ENCODE measurements at regions not wholly inside any gene's neighbourhood (a gene's known extent, or its start where the extent isn't known, plus 50 kb on each side); places are given as distances from the start of the nearest gene placed in this dataset.
"Not testable (repeated sequence)": the region's sequence is repeated elsewhere in the genome, so short reads cannot be mapped to it uniquely, and the experiment has no call there.

DNA sequence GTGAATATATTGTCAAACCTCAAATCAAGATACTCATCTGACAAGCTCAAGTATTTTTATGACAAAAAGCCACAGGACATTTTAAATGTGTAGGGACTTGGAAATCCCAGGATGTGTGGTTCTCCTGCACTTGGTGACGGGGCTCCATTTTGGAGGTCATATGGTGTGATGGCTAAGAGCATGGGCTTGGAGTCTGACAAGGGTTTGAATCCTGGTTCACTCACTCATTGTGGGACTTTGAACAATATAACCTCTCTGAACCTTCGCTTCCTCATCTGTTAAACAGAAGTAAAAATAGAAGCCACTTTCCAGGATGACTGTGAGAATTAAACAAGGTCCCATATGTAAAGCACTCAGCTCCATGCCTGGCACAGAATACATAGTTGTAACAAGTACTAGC lies 99.6 kb downstream of the SMIM20 start:
- Histone ChIP-seq H3K9me3 (peaks cover 4% of the 10 kb centered on the region), H3K4me3 (no peak overlapping the region), H3K36me3 (no peaks in the 10 kb centered on the region), H3K27ac (no peak overlapping the region), H3K4me1 (peaks cover 25% of the 10 kb centered on the region), H3K27me3 (ENCODE audit: low read depth) (no peaks in the 10 kb centered on the region)
- DNase-seq (no peak), ATAC-seq (no peak)
- TF ChIP-seq, protein P1, sequence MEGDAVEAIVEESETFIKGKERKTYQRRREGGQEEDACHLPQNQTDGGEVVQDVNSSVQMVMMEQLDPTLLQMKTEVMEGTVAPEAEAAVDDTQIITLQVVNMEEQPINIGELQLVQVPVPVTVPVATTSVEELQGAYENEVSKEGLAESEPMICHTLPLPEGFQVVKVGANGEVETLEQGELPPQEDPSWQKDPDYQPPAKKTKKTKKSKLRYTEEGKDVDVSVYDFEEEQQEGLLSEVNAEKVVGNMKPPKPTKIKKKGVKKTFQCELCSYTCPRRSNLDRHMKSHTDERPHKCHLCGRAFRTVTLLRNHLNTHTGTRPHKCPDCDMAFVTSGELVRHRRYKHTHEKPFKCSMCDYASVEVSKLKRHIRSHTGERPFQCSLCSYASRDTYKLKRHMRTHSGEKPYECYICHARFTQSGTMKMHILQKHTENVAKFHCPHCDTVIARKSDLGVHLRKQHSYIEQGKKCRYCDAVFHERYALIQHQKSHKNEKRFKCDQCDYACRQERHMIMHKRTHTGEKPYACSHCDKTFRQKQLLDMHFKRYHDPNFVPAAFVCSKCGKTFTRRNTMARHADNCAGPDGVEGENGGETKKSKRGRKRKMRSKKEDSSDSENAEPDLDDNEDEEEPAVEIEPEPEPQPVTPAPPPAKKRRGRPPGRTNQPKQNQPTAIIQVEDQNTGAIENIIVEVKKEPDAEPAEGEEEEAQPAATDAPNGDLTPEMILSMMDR (IDR thresholded peaks at IDR 0.05), result no peak
- intact Hi-C loops (cut with DNase I), result no loop called here

DNA sequence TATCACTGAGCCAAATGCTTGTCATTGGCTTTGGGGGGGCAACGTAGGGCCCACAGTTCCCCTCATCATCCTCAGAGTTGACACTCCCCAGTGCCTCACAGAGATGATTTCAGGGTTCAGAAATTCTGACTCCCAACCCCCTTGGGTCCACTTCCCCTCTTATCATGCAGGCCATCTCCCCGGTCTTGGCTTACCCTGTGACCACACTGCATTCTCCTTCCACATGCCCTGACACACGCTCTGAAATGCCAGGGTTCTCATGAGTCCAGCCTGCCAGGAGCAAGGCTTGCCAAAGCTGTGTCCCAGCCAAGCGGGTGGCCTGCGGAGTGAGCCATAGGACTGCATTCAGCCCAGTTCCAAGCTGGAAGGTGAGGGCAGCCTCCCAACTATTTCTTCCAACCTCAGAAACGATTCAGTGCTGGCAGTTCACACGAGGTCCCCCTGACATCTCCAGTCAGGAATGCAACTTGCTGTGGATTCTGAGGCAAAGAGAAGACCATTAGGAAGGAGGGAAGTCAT lies 101.2 kb downstream of the SMIM20 start:
- no peak for DNase-seq
- H3K27ac ChIP-seq, result no peak overlapping the region
- intact Hi-C loops (cut with DNase I), result no loop called here

DNA sequence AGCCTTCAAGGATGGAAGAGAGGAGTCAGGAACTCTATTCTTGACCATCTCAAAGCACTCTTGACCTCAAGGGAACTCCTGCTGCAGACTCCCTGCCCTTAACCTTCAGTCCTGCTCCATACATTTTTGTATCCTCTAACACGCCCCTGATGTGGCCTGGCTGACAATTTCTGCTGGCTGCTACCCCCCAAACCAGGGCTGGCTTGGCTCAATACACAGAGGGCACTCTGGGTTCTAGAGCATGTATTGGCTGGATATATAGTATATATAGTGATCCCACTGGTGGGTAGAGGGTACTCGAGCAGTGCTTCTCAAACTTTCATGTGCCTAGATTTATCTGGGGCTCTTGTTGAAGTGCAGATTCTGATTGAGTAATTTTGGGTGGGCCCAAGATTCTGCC lies 101.9 kb downstream of the SMIM20 start:
- ATAC-seq (no peak), DNase-seq (no peak)
- TF ChIP-seq, protein P1 (IDR thresholded peaks at IDR 0.05), result no peak
- Histone ChIP-seq H3K4me3 (no peak overlapping the region), H3K9me3 (no peaks in the 10 kb centered on the region), H3K4me1 (peaks cover 31% of the 10 kb centered on the region), H3K36me3 (no peaks in the 10 kb centered on the region), H3K27ac (no peak overlapping the region), H3K27me3 (ENCODE audit: low read depth) (no peaks in the 10 kb centered on the region)
- intact Hi-C loops (cut with DNase I), result no loop called here

More for the DNA sequence above, 101.2 kb downstream of the SMIM20 start:
- Histone ChIP-seq H3K4me1 (peaks cover 25% of the 10 kb centered on the region), H3K4me3 (no peak overlapping the region), H3K9me3 (no peaks in the 10 kb centered on the region), H3K27me3 (ENCODE audit: low read depth) (no peaks in the 10 kb centered on the region), H3K36me3 (no peaks in the 10 kb centered on the region)
- no peak for ATAC-seq
- TF ChIP-seq, protein P1 (IDR thresholded peaks at IDR 0.05), result no peak

DNA sequence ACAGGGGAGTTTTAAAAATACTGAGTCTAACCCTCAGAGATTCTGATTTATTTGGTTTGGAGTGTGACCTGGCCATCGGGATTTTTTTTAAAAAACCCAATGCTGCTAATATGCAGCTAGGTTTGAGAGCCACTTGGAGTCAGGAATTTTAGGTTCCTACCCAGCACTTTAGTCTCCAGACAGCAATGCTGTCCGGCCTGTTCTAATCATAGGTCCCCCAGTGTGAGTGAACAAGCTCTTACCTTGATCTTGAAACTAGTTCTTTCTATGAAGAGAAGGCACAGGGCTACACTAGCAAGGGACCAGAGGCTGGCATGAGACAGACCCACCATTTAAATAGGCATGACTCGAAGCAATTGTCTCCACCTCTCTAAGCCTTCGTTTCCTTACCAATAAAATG lies 103.5 kb downstream of the SMIM20 start:
- Histone ChIP-seq H3K4me1 (peaks cover 45% of the 10 kb centered on the region), H3K4me3 (no peak overlapping the region), H3K36me3 (no peaks in the 10 kb centered on the region), H3K27me3 (ENCODE audit: low read depth) (no peaks in the 10 kb centered on the region), H3K9me3 (no peaks in the 10 kb centered on the region), H3K27ac (no peak overlapping the region)
- intact Hi-C loops (cut with DNase I), result no loop called here
- TF ChIP-seq, protein P1 (IDR thresholded peaks at IDR 0.05), result no peak
- DNase-seq (no peak), ATAC-seq (peak; percentile 17 to 34)

DNA sequence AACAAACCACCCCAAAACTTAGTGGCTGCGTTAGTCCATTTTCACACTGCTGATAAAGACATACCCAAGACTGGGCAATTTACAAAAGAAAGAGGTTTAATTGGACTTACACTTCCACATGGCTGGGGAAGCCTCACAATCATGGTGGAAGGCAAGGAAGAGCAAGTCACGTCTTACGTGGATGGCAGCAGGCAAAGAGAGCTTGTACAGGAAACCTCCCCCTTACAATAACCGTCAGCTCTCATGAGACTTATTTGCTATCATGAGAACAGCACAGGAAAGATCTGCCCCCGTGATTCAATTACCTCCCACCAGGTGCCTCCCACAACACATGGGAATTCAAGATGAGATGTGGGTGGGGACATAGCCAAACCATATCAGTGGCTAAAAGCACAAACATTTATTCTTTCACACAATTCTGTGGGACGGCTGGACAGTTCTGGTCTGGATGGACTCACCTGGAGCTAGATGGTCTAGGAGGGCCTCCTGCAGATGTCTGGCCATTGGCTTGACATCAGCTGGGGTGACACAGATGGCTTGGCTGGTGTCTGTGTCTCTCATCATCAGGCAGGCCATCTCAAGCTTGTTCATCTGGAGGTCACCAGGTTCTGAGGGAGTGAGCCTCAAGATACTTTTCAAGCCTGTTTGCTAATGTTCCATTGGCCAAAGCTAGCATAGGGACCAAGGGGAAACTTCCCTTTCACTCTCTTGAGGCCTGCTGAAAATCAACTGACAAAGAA lies 104.1 kb downstream of the SMIM20 start:
- H3K27me3 ChIP-seq (ENCODE audit: low read depth); H3K4me3 ChIP-seq; DNase-seq; H3K9me3 ChIP-seq; ATAC-seq; intact Hi-C loops (cut with DNase I); H3K36me3 ChIP-seq: not testable (repeated sequence)
- Histone ChIP-seq H3K4me1 (peaks cover 51% of the 10 kb centered on the region), H3K27ac (peak overlapping the region; percentile 49)

DNA sequence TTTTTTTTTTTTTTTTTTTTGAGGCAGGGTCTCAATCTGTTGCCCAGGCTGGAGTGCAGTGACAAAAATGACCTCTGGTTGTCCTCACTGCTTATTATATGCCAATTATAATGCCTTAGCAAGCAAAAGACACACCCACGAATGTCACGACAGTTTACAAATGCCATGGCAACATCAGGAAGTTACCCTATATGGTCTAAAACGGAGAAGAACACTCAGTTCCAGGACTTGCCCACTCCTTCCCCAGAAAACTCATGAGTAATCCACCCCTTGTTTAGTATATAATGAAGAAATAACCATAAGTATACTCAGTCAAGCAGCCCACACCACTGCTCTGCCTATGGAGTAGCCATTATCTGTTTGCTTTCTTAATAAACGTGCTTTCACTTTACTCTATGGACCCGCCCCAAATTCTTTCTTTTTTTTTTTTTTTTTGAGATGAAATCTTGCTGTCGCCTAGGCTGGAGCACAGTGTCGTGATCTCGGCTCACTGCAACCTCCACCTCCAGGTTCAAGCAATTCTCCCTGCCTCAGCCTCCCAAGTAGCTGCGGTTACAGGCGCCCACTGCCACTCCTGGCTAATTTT lies 106.2 kb downstream of the SMIM20 start:
- Histone ChIP-seq H3K4me1 (peaks cover 49% of the 10 kb centered on the region), H3K9me3 (no peaks in the 10 kb centered on the region), H3K4me3 (peak overlapping the region; percentile 6), H3K36me3 (no peaks in the 10 kb centered on the region), H3K27ac (peak overlapping the region; percentile 71), H3K27me3 (ENCODE audit: low read depth) (no peaks in the 10 kb centered on the region)
- intact Hi-C loops (cut with DNase I), result no loop called here
- TF ChIP-seq, protein P1 (IDR thresholded peaks at IDR 0.05), result peak; percentile 16
- DNase-seq, result no peak
- ATAC-seq, result peak; percentile 73 to 79

Measured in lower lobe of right lung (tissue), 2 donors.